ENCODE measurements at regions not wholly inside any gene's neighbourhood (a gene's known extent, or its start where the extent isn't known, plus 50 kb on each side); places are given as distances from the start of the nearest gene placed in this dataset.
"Not testable (repeated sequence)": the region's sequence is repeated elsewhere in the genome, so short reads cannot be mapped to it uniquely, and the experiment has no call there.

DNA sequence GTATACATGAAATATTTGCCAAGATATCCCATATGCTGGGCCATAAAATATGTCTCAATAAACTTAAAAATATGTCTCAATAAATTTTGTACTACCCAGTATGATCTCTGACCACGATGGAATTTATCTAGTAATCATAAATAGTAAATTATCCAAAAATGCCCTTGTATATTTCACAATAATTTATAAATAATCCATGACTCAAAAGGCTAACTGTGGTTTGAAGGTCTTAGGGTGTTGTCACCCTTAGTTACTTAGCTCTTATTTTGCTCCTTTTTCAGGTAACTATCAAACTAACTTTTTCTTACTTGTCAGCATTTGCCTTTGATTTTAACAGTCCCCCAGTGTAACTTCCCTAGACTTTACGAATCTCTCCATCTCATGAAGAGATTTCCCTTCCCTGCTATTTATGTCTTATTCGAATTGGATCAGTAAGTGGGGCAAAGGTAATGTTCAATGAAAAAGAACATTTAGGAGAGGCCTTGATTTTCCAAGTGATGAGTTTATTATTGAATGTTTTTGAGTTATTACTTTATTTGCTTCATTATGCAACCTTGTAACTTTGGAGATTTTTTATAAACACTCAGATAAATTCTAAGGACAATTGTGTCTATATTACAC is 109.0 kb upstream of the THBS2 start:
- H3K4me2 ChIP-seq (ENCODE audit: control insufficient read depth, insufficient read depth), result no peak overlapping the region
- no TSS peak for BruUV-seq (replicated peaks)
- no peak overlapping the region for H3K4me3 ChIP-seq
- CTCF ChIA-PET, result no interaction called here
- in situ Hi-C loops (cut with MboI) (no loop called here), intact Hi-C loops (cut with micrococcal nuclease; ENCODE audit: unreplicated experiment) (no loop called here)
- POLR2A ChIA-PET, result no interaction called here
- H3K27ac ChIP-seq (ENCODE audit: control insufficient read depth, insufficient read depth), result no peak overlapping the region
- H3K9me3 ChIP-seq (replicated peaks; ENCODE audit: control insufficient read depth, insufficient read depth, low read length), result no peaks in the 10 kb centered on the region; the same call in 2 of the 3 replicates
- no peaks in the 10 kb centered on the region for H4K20me1 ChIP-seq (ENCODE audit: control insufficient read depth, insufficient read depth)
- SMC1A ChIA-PET (ENCODE audit: uncharacterized antibody, unreplicated experiment), result no interaction called here
- no peak overlapping the region for H3K9ac ChIP-seq (ENCODE audit: control insufficient read depth, insufficient read depth, low read length)
- FAIRE-seq (no peak), ATAC-seq (no peak), DNase-seq (ENCODE audit: low read depth, low spot score) (no peak)
- H3K36me3 ChIP-seq (ENCODE audit: control insufficient read depth in 2 of 2, insufficient read depth in 2 of 2, low read length in 1 of 2), result no peaks in the 10 kb centered on the region
- H3K79me2 ChIP-seq (ENCODE audit: control insufficient read depth, insufficient read depth, low read length), result no peaks in the 10 kb centered on the region
- TF ChIP-seq, protein P1, sequence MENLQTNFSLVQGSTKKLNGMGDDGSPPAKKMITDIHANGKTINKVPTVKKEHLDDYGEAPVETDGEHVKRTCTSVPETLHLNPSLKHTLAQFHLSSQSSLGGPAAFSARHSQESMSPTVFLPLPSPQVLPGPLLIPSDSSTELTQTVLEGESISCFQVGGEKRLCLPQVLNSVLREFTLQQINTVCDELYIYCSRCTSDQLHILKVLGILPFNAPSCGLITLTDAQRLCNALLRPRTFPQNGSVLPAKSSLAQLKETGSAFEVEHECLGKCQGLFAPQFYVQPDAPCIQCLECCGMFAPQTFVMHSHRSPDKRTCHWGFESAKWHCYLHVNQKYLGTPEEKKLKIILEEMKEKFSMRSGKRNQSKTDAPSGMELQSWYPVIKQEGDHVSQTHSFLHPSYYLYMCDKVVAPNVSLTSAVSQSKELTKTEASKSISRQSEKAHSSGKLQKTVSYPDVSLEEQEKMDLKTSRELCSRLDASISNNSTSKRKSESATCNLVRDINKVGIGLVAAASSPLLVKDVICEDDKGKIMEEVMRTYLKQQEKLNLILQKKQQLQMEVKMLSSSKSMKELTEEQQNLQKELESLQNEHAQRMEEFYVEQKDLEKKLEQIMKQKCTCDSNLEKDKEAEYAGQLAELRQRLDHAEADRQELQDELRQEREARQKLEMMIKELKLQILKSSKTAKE (IDR thresholded peaks at IDR 0.05; ENCODE audit: low read depth, poor library complexity, severe bottlenecking), result no peak
- H3K4me1 ChIP-seq (ENCODE audit: control insufficient read depth, insufficient read depth, low read length), result no peaks in the 10 kb centered on the region
- no peaks in the 10 kb centered on the region for H3K27me3 ChIP-seq (replicated peaks in 1 of 2; ENCODE audit: control insufficient read depth in 2 of 2, insufficient read depth in 2 of 2, low read length in 1 of 2)
- RAD21 ChIA-PET (ENCODE audit: unreplicated experiment), result no interaction called here
- WGBS (ENCODE audit: insufficient coverage, insufficient replicate concordance, low lambda C conversion rate, missing lambda C conversion rate), result 0% methylated on average over 3 of the region's 3 CpGs
- no peak overlapping the region for H2AFZ ChIP-seq (ENCODE audit: control insufficient read depth, low read depth, low read length)

DNA sequence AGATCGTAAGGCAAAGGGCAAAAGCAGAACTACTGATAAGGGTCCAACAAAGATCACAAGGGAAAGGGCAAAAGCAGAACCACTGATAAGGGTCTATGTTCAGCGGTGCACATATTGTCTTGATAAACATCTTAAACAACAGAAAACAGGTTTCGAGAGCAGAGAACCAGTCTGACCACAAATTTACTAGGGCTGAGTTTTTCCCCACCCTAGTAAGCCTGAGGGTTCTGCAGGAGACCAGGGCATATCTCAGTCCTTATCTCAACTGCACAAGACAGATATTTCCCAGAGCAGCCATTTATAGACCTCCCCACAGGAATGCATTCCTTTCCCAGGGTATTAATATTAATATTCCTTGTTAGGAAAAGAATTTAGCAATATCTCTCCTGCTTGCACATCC is 101.4 kb upstream of the THBS2 start:
- POLR2A ChIA-PET; H3K27ac ChIP-seq (ENCODE audit: control insufficient read depth, insufficient read depth); FAIRE-seq; H3K4me3 ChIP-seq; H4K20me1 ChIP-seq (ENCODE audit: control insufficient read depth, insufficient read depth); H3K36me3 ChIP-seq (ENCODE audit: control insufficient read depth in 2 of 2, insufficient read depth in 2 of 2, low read length in 1 of 2); H3K9me3 ChIP-seq (replicated peaks; ENCODE audit: control insufficient read depth, insufficient read depth, low read length); RAD21 ChIA-PET (ENCODE audit: unreplicated experiment); BruUV-seq (replicated peaks); ATAC-seq; intact Hi-C loops (cut with micrococcal nuclease; ENCODE audit: unreplicated experiment); DNase-seq (ENCODE audit: low read depth, low spot score); H2AFZ ChIP-seq (ENCODE audit: control insufficient read depth, low read depth, low read length); H3K4me1 ChIP-seq (ENCODE audit: control insufficient read depth, insufficient read depth, low read length); H3K27me3 ChIP-seq (replicated peaks in 1 of 2; ENCODE audit: control insufficient read depth in 2 of 2, insufficient read depth in 2 of 2, low read length in 1 of 2); in situ Hi-C loops (cut with MboI); H3K79me2 ChIP-seq (ENCODE audit: control insufficient read depth, insufficient read depth, low read length); SMC1A ChIA-PET (ENCODE audit: uncharacterized antibody, unreplicated experiment); CTCF ChIA-PET; H3K9ac ChIP-seq (ENCODE audit: control insufficient read depth, insufficient read depth, low read length); H3K4me2 ChIP-seq (ENCODE audit: control insufficient read depth, insufficient read depth): not testable (repeated sequence)
- 33% methylated on average over 3 of the region's 3 CpGs for WGBS (ENCODE audit: insufficient coverage, insufficient replicate concordance, low lambda C conversion rate, missing lambda C conversion rate)
